ENCODE measurements at regions not wholly inside any gene's neighbourhood (a gene's known extent, or its start where the extent isn't known, plus 50 kb on each side); places are given as distances from the start of the nearest gene placed in this dataset.

DNA sequence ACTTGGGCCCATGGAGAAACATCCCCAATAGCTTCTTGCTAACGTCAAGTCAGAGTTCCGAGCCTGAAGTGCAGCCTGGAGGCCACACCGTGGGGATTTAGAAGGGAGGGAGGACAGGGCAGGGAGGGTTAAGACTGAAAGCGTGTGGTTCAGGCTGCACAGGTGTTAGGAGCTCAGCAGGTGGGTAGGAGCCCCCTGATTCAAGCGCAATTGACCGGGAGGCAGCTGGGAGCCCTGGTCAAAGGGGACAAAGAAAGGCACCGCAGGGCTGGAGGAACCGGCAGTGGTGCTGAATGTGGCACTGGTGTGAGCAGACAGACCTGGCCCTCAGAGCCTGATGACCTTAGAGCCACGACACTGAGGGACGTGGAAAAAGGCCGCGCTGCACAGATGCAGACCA lies 149.6 kb downstream of the TMEM18 start:
- Histone ChIP-seq H3K4me3 (replicated peaks in 1 of 4; ENCODE audit: control extremely low read depth in 1 of 4, insufficient read depth in 1 of 4, low read depth in 3 of 4, low read length in 4 of 4) (no peak overlapping the region), H4K20me1 (ENCODE audit: control insufficient read depth, extremely low read depth, insufficient read depth, low read length) (no peaks in the 10 kb centered on the region), H3K27me3 (ENCODE audit: control insufficient read depth, insufficient read depth, low read length) (no peaks in the 10 kb centered on the region), H3K4me1 (ENCODE audit: control insufficient read depth, extremely low read depth, insufficient read depth, low read length) (no peaks in the 10 kb centered on the region), H3K9ac (ENCODE audit: insufficient read depth, low read length) (no peak overlapping the region), H3K27ac (ENCODE audit: insufficient read depth, low read length) (no peak overlapping the region), H3K79me2 (ENCODE audit: control insufficient read depth, insufficient read depth, low read length) (no peaks in the 10 kb centered on the region), H2AFZ (ENCODE audit: low read length) (no peak overlapping the region), H3K36me3 (ENCODE audit: control insufficient read depth, insufficient read depth, low read length) (no peaks in the 10 kb centered on the region), H3K4me2 (ENCODE audit: extremely low read depth, insufficient read depth, low read length) (no peak overlapping the region), H3K9me3 (ENCODE audit: control insufficient read depth, insufficient read depth, low read depth, low read length) (peaks cover 2% of the 10 kb centered on the region)
- DNase-seq (ENCODE audit: low read depth in 2 of 2): no peak
- TF ChIP-seq, protein P1, sequence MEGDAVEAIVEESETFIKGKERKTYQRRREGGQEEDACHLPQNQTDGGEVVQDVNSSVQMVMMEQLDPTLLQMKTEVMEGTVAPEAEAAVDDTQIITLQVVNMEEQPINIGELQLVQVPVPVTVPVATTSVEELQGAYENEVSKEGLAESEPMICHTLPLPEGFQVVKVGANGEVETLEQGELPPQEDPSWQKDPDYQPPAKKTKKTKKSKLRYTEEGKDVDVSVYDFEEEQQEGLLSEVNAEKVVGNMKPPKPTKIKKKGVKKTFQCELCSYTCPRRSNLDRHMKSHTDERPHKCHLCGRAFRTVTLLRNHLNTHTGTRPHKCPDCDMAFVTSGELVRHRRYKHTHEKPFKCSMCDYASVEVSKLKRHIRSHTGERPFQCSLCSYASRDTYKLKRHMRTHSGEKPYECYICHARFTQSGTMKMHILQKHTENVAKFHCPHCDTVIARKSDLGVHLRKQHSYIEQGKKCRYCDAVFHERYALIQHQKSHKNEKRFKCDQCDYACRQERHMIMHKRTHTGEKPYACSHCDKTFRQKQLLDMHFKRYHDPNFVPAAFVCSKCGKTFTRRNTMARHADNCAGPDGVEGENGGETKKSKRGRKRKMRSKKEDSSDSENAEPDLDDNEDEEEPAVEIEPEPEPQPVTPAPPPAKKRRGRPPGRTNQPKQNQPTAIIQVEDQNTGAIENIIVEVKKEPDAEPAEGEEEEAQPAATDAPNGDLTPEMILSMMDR (conservative IDR thresholded peaks at IDR 0.05 in 1 of 2, IDR thresholded peaks at IDR 0.05 in 1 of 2; ENCODE audit: low read depth in 1 of 2, low read length in 2 of 2): no peak
- no peak for TF ChIP-seq EZH2 (IDR thresholded peaks at IDR 0.05; ENCODE audit: low read length, missing control alignments)

DNA sequence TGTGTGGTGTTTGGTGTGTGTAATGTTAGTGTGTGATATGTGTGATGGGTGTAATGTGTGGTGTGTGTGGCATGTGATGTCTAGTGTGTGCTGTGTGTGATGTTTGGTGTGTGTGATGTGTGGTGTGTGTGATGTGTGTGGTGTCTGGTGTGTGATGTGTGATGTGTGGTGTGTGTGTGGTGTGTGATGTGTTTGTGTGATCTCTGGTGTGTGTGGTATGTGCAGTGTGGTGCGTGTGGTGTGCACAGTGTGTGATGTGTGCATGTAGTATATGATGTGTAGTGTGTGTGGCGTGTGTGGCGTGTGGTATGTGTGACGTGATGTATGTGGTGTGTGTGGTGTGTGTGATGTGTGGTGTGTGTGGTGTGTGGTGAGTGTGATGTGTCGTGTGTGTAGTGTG lies 150.3 kb downstream of the TMEM18 start:
- Histone ChIP-seq H2AFZ (ENCODE audit: low read length) (no peak overlapping the region), H3K36me3 (ENCODE audit: control insufficient read depth, insufficient read depth, low read length) (no peaks in the 10 kb centered on the region), H3K9ac (ENCODE audit: insufficient read depth, low read length) (no peak overlapping the region), H3K4me1 (ENCODE audit: control insufficient read depth, extremely low read depth, insufficient read depth, low read length) (no peaks in the 10 kb centered on the region), H4K20me1 (ENCODE audit: control insufficient read depth, extremely low read depth, insufficient read depth, low read length) (no peaks in the 10 kb centered on the region), H3K27ac (ENCODE audit: insufficient read depth, low read length) (no peak overlapping the region), H3K4me3 (replicated peaks in 1 of 4; ENCODE audit: control extremely low read depth in 1 of 4, insufficient read depth in 1 of 4, low read depth in 3 of 4, low read length in 4 of 4) (no peak overlapping the region), H3K9me3 (ENCODE audit: control insufficient read depth, insufficient read depth, low read depth, low read length) (peaks cover 2% of the 10 kb centered on the region), H3K4me2 (ENCODE audit: extremely low read depth, insufficient read depth, low read length) (no peak overlapping the region), H3K27me3 (ENCODE audit: control insufficient read depth, insufficient read depth, low read length) (no peaks in the 10 kb centered on the region), H3K79me2 (ENCODE audit: control insufficient read depth, insufficient read depth, low read length) (no peaks in the 10 kb centered on the region)
- no peak for DNase-seq (ENCODE audit: low read depth in 2 of 2)
- TF ChIP-seq, protein P1 (conservative IDR thresholded peaks at IDR 0.05 in 1 of 2, IDR thresholded peaks at IDR 0.05 in 1 of 2; ENCODE audit: low read depth in 1 of 2, low read length in 2 of 2): no peak
- TF ChIP-seq EZH2 (IDR thresholded peaks at IDR 0.05; ENCODE audit: low read length, missing control alignments): no peak

DNA sequence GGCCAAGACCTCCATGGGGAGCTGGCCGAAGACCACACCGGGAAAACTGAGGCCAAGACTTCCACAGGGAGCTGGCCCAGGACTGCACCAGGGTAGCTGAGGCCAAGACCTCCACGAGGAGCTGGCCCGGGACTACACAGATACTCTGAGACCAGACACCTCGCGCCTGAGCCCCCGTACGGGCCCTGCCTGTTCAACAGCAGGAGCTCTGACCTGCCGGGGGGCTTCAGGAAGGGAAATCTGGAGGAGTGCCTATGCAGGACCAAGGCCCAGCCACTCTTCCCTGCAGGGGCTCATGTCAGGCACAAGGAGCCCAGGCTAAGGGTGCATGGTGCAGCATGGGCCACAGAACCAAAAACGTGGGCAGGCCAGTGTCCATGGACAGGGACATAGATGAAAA lies 151.6 kb downstream of the TMEM18 start:
- H3K9me3 ChIP-seq (ENCODE audit: control insufficient read depth, insufficient read depth, low read depth, low read length): peaks cover 2% of the 10 kb centered on the region
- no peak for DNase-seq (ENCODE audit: low read depth in 2 of 2)
- TF ChIP-seq EZH2 (IDR thresholded peaks at IDR 0.05; ENCODE audit: low read length, missing control alignments): no peak
- TF ChIP-seq, protein P1 (conservative IDR thresholded peaks at IDR 0.05 in 1 of 2, IDR thresholded peaks at IDR 0.05 in 1 of 2; ENCODE audit: low read depth in 1 of 2, low read length in 2 of 2): no peak

More for the DNA sequence above, 151.6 kb downstream of the TMEM18 start:
- Histone ChIP-seq H3K4me3 (replicated peaks in 1 of 4; ENCODE audit: control extremely low read depth in 1 of 4, insufficient read depth in 1 of 4, low read depth in 3 of 4, low read length in 4 of 4) (no peak overlapping the region), H3K36me3 (ENCODE audit: control insufficient read depth, insufficient read depth, low read length) (no peaks in the 10 kb centered on the region), H3K4me2 (ENCODE audit: extremely low read depth, insufficient read depth, low read length) (no peak overlapping the region), H3K27ac (ENCODE audit: insufficient read depth, low read length) (no peak overlapping the region), H4K20me1 (ENCODE audit: control insufficient read depth, extremely low read depth, insufficient read depth, low read length) (no peaks in the 10 kb centered on the region), H3K9ac (ENCODE audit: insufficient read depth, low read length) (no peak overlapping the region), H3K79me2 (ENCODE audit: control insufficient read depth, insufficient read depth, low read length) (no peaks in the 10 kb centered on the region), H2AFZ (ENCODE audit: low read length) (no peak overlapping the region), H3K4me1 (ENCODE audit: control insufficient read depth, extremely low read depth, insufficient read depth, low read length) (no peaks in the 10 kb centered on the region), H3K27me3 (ENCODE audit: control insufficient read depth, insufficient read depth, low read length) (no peaks in the 10 kb centered on the region)
